ENCODE measurements at regions not wholly inside any gene's neighbourhood (a gene's known extent, or its start where the extent isn't known, plus 50 kb on each side); places are given as distances from the start of the nearest gene placed in this dataset.

DNA sequence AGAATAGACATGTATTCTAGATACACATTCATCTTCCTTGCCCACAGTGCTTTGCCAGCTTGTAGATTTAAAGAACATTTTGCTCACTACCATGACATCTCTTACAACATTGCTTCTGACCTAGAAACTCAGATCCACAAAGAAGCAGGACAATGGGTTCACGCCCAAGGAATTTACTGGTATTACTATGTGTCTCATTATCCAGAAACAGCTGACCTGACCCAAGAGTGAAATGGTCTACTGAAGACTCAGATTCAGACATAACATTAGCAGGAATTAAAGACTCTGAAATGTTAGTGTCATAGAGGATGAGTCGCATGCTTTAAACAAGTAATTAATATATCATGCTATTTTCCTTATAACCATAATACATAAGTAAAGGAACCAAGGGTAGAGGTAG lies 731.4 kb downstream of the GALC start:
- TF ChIP-seq, protein P1, sequence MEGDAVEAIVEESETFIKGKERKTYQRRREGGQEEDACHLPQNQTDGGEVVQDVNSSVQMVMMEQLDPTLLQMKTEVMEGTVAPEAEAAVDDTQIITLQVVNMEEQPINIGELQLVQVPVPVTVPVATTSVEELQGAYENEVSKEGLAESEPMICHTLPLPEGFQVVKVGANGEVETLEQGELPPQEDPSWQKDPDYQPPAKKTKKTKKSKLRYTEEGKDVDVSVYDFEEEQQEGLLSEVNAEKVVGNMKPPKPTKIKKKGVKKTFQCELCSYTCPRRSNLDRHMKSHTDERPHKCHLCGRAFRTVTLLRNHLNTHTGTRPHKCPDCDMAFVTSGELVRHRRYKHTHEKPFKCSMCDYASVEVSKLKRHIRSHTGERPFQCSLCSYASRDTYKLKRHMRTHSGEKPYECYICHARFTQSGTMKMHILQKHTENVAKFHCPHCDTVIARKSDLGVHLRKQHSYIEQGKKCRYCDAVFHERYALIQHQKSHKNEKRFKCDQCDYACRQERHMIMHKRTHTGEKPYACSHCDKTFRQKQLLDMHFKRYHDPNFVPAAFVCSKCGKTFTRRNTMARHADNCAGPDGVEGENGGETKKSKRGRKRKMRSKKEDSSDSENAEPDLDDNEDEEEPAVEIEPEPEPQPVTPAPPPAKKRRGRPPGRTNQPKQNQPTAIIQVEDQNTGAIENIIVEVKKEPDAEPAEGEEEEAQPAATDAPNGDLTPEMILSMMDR (conservative IDR thresholded peaks at IDR 0.05), result no peak
- TF ChIP-seq ZFX (IDR thresholded peaks at IDR 0.05), result no peak

Measured in C4-2B (cell line).